Activated CD8-positive, alpha-beta memory T cell treated with anti-CD3 and anti-CD28 coated beads, Interleukin-2, amount 50 U/mL, for 4 hours (primary cell): ENCODE measurements at regions not wholly inside any gene's neighbourhood (a gene's known extent, or its start where the extent isn't known, plus 50 kb on each side); places are given as distances from the start of the nearest gene placed in this dataset.

Experiments
- DNase-seq: peaks from one replicate; pipeline ENCODE4 v3.0.0-alpha.2; 2020

DNA sequence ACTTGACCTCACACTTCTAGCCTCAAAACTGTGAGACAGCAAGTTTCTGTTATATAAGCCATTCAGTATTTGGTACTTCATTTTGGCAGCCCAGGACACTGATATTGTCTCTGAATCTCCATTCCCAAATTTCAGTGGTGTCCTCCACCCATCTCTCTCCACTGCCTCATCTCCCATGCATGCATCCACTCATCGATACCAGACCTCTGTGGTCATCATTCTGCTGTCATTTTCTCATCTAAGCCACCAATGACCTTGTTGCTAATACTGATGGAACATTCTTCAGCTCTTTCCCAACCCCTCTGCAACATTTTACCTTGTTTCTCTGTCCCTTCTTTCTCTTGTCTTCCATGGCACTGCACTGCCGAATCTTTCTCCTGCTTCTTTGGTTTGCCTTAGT is 221.8 kb downstream of the SNX18 start:
- no peak for DNase-seq

DNA sequence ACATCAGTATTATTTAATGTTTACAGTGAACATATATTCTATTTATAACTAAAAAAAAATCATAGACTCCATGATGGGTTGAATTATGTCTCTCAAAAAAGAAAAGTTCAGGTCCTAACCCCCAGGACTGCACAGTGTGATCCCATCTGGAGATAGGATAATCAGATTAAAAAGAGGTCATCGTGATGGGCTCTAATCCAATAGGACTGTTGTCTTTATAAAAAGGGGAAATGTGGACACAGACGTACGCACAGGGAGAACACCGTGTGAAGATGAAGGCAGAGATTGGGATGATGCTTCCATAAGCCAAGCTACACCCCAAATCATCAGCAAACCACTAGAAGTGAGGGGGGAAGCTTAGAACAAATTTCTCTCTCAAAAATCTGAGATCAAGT is 221.4 kb downstream of the SNX18 start:
- DNase-seq: no peak

DNA sequence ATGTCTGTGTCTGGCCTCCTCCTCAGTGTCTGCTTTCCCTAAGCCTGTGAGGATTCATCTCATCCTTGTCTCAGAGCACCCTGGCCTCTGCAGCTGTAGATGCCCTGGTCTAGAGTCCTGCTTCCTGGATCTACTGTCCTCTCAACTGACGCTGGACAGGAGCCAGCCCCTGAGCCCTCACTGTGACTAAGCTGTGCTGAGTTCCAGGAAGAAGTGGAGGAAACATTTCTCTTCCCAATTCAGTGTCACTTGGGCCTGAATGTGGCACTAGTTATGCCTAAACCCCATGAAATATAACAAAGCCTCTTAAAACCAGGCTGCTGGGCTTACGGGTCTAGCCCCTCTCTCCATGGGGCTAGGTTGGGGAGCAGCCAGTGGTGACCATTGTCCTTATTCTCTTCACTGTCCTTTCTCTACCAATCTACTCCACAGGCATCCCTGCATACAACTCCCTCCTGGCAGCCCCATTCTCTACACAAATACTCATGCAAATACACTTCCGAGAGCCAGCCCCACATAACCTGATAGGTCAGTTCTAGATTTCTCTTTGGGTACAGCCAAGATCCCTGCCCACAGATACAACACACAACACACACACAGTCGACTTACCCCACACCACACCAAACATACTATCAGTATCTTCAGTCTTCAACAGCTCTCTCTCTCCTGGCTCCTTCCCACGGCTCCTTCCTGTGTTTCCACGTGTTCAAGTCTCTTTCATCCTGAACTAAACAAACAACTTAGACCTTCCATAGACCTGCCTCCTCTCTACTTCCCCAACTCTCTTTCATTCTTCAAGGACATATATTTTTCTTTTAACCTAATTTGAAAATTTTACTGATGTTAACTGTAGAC is 220.8 kb downstream of the SNX18 start:
- no peak for DNase-seq

DNA sequence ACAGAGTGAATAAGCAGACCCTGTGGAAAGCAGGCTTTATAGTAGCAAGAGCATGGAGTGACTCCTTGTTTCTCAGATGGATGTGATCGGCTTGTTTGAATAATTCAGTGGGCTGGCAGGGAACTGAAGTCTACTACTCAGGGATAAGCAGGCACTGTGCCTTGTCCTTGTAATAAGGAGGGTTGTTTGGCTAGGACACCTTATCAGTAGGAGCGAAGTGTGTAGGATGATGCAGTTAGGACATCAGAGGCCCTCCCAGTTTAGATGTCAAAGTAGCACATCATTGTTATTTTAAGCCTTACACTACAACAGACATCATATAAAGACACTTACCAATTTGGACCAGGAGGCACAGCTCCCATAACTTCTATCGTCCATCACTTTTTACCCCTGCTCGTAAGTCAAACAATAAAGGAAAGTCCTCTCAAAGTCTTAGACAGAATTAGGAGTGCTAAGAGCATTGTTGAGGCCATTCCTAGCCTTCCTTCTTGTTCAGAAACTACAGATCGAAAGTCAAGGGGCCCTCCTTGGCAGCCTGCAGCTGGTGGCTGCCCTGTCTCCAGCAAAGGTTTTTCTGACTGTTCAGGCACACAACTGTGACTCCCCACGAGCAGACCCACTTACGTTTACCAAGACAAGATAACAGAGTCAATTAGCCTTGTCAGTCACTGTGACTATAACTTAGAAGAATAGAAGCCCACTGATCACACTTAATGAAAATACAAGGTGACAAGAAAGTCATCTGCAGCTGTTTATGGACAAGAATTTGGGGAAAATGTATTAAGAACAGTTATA is 218.6 kb downstream of the SNX18 start:
- no peak for DNase-seq

- DNase-seq: no peak
Measured at GRCh38 chr5:54733101-54733500, 215.5 kb downstream of the SNX18 start.

DNA sequence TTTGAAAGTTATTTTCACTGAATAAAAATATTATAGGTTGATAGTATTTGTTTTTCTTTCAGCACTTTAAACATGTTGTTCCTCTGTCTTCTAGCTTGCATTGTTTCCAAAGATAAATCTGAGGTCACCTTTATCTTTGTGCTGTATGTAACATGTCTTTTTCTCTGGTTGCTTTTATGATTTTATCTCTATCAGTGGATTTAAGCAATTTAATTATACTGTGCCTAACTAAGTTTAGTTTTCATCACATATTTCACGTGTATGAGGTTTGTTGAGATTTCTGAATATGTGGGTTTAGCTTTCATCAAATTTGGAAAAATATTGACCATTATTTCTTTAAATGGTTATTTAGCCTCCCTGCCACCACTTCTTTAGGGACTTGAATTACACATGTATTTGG is 214.5 kb downstream of the SNX18 start:
- DNase-seq: no peak

DNA sequence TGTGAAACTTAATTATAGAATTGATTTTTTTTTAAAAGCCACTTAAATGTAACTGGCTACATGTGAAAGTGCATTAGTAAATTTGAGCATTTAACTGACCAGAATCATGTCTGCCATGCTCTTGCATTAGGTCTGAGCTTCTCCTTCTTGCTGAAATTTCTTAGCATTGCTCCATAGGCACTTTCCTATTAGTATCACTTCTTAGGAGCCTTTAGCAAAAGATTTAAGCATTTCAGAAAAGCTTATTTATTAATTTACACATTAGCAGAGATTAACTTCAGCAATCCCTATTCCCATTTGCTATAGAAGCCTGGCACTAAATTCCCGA is 211.0 kb downstream of the SNX18 start:
- DNase-seq: no peak

DNA sequence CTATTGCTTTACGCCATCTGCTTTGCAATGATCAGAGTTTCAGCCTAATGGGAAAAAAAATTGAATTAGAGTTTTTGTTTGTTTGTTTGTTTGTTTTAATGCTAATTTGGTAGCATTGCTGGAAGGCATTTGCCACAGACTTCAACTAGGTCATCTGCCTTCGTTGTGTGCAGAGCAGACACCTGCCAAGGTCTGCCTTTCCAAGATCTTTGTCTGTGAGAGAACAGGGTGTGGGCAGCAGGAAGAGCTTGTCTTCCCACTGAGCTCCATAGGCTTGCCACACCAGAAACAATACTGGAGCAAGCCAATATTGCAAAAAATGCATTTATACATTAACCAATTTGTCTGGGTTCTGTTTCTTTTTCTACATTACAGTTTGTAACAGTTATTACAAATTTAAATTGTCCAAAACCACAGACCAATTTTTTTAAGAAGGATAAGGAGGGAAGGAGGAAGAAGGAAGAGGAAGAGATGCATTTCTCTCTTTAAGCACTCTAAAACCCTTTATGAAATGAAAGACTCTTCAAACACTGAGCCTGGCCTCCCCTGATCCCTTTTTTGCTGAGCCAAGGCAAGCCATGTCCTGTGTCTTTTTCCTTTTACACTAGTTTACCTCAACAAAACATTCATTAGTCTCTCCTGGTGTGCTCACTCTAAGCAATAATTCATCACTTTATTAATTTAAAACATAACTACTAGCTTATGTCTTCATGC is 210.5 kb downstream of the SNX18 start:
- no peak for DNase-seq

DNA sequence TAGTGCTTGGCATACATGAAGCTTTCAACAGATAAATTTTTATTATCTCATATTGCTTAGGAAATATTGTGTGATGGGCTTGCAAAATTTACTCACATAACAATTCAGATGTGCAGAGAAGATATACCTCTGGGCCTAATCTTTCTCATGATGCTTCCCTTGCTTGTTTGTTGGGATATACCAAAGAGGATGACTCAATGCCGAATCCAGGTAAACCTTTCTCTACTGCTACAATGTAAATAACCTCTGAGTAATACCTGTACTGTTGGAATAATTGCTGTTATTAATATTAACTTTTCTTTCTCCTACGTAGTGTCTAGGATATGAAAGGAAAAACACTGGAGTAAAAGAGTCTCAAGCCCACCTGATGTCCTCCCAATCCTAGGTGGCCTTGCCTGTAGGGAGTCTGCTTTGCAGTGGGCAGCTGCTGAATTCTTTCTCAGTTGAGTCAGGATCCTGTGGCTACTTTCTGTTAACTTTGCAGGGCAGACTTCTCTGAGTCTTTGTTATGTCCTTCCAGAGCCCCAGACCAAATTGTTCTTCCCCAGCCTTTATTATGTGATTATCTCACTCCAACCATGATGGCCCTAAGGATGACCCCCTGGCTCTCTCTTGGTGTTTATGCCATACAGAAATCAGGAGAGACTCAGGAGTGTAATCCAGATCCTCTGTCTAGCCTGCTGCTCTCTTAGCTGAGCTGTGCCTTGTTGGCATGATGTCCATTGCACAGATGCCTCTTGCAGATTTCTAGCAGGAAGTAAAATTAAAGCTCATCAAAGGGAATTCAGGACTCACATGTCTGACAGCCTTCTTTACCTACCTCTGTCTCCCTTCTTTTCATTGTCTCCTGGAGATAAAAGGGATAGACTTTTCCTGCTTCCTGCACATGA is 208.1 kb downstream of the SNX18 start:
- DNase-seq: no peak

DNA sequence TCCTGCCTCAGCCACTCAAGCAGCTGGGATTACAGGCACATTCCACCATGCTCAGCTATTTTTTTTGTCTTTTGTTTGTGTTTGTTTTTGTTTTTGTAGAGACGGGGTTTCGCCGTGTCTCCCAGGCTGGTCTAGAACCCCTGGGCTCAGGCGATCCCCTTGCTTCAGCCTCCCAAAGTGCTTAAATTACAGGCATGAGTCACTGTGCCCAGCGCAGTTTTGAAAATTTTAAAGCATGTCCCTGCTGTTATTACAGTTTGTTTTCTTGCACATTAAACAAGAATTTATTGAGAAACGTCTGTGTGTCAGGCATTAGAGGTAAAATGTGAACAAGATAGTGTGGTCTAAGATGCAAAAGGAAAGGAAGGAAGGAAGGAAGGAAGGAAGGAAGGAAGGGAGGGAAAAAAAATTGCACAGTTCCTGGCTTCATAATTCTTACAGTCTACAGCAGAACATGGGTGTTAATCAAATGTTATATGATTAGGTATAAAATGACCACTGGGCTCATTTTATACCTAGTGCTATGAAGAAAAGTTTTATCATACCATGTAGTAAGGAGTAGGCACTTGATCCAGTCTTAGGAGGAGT is 205.4 kb downstream of the SNX18 start:
- no peak for DNase-seq

GRCh38 chr5:54721951-54722654 is 204.5 kb downstream of the SNX18 start:
- no peak for DNase-seq

DNA sequence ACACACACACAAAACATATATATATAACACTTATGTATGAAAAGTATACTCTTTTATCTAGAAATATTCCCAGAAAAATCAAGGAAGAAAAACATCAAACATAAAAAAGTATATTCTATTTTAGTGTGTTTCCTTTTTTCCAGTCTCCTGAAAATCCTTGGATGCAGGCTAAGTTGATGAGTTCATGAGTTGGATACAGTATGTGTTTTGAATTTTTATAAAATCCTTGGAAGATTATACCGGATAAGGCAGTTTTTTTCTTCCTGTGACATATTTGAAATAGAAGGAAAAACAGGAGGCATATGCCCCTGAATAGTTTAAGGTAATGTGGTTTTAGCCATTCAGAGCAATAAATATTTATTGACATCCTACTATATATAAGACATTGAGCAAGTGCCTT is 203.6 kb downstream of the SNX18 start:
- DNase-seq: no peak

- DNase-seq: no peak
Measured at GRCh38 chr5:54720341-54720740, 202.8 kb downstream of the SNX18 start.

DNA sequence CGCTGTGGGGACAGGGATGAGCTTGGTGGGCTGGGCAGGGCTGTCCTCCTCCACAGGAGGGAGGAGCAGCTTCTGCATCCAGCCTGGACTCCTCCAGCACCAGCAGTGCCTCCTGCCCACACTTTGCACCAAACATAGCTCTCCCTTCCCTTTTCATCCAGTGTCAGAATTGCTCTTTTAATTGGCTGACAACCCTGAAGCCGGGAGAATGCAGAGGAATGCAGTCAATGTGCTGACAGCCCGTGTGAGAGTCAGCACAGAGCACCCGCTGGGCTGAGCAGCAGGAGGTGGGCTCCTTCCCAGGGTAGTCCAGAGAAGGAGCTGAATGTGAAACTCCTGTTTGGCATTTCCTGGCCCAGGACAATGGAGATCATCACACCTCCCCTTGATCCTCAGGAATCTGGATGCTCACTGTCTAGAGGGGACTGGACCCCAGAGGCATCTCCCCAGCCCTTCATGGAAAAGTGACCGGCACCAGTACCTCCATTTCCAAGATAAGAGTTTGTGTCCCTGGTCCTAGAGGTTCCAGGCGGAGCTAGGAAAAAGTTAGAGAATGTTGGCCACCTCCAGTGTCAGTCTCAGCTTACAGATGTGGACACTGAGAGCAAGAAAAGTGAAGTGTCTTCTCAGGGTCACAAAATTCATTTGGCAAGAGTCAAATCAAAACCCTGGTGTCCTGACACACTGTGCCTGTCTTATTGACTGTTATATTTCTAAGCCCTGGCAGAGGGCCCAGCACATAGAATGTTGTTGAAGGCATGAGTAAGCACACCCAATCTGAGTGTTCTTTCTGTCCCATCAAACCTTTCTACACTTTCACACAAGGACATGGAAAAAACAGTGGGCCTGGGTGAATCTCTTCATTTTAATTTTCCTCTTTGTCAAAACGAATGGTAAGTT is 202.1 kb downstream of the SNX18 start:
- no peak for DNase-seq

GRCh38 chr5:54718656-54719055 is 201.1 kb downstream of the SNX18 start:
- no peak for DNase-seq

DNA sequence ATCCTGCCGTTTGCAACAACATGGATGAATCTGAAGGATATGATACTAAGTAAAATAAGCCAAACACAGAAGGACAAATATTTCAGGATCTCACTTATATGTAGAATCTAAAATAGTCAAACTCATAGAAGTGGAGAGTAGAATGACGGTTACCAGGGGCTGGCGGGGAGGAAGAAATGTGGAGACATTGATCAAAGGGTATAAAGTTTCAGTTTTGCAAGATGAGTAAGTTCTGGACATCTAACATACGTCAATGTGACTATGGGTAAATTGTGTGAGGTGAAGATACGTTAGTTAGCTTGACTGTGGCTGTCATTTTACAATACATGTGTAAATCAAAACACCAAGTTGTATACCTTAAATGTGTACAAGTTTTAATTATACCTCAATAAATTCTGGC is 200.3 kb downstream of the SNX18 start:
- DNase-seq: no peak

- no peak for DNase-seq
Measured at GRCh38 chr5:54717459-54717858, 199.9 kb downstream of the SNX18 start.

- DNase-seq: no peak
Measured at GRCh38 chr5:54713923-54714581, 196.5 kb downstream of the SNX18 start.

- DNase-seq: no peak
Measured at GRCh38 chr5:54709096-54709495, 191.5 kb downstream of the SNX18 start.

DNA sequence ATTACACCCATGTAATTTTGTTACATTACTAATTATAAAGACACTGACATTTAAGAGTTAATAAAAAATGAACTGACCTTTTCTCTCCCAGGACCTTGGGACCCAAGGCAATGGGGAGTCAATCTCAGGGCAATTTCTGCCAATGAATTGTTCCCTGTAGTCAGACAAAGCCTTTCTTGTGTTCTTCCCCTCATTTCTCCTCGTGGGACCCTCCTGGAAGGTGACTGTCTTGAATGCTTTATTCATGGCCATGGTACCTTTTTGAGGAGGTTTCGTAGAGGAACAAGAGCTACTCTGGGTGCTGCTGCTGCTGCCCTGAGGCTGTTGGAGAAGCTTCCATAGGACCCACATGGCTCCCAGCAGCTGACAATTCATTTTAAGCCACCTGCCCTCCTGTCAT is 190.3 kb downstream of the SNX18 start:
- DNase-seq: no peak
